ENCODE measurements at regions not wholly inside any gene's neighbourhood (a gene's known extent, or its start where the extent isn't known, plus 50 kb on each side); places are given as distances from the start of the nearest gene placed in this dataset.

- TF ChIP-seq, protein P1, sequence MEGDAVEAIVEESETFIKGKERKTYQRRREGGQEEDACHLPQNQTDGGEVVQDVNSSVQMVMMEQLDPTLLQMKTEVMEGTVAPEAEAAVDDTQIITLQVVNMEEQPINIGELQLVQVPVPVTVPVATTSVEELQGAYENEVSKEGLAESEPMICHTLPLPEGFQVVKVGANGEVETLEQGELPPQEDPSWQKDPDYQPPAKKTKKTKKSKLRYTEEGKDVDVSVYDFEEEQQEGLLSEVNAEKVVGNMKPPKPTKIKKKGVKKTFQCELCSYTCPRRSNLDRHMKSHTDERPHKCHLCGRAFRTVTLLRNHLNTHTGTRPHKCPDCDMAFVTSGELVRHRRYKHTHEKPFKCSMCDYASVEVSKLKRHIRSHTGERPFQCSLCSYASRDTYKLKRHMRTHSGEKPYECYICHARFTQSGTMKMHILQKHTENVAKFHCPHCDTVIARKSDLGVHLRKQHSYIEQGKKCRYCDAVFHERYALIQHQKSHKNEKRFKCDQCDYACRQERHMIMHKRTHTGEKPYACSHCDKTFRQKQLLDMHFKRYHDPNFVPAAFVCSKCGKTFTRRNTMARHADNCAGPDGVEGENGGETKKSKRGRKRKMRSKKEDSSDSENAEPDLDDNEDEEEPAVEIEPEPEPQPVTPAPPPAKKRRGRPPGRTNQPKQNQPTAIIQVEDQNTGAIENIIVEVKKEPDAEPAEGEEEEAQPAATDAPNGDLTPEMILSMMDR (IDR thresholded peaks at IDR 0.05; ENCODE audit: low read length) = no peak
- TF ChIP-seq EZH2phosphoT487 (IDR thresholded peaks at IDR 0.05; ENCODE audit: low read length) = no peak
- no peak for TF ChIP-seq EZH2 (optimal IDR thresholded peaks at IDR 0.05; ENCODE audit: low read depth, low read length)
Observed at GRCh38 chr7:13258386-13258785, 571.0 kb downstream of the ARL4A start.
